GM19099 (cell line): ENCODE measurements at regions not wholly inside any gene's neighbourhood (a gene's known extent, or its start where the extent isn't known, plus 50 kb on each side); places are given as distances from the start of the nearest gene placed in this dataset.

Source experiments
- POLR2A ChIP-seq: IDR thresholded peaks from 3 replicates; pipeline ENCODE4 v1.6.1; 2011; ENCODE audit warnings: low read depth; ENCODE audit not compliant: insufficient read length; ENCODE audit errors: extremely low read depth

DNA sequence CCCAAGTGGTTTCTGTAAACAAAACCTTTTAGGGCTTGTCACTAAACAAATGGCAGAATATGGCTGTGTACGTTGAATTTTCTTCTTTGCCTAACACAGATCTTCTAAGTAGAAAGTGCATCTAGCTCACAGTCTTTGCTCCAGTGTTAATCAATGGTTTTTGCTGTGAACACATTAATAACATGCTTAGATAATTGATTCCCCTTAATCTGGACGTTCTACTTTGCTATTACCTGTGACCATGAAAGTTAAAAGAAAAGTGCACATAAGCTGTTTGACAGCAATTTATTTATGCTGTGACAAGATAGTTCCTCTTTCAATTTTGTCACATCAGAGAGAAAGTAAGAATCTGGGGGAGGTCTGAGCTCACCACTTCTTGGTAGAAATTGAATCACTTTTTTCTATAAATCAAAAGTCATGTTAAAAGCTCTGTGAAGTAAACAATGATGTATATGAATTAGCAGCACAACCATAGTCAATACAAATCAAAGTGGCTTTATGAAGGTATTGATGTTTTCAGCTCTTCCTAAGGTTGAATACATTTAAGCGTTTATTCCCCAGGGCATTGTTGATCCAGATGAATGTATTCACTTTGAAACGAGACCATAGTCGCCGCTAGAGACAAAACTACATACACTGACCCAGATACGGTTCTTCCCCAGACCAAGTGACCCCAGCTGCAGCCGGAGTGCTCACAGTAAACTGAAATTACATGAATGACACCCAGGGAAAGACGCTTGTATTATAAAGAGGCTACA, 174.6 kb upstream of the ZNF608 start:
- TF ChIP-seq POLR2A: no peak

DNA sequence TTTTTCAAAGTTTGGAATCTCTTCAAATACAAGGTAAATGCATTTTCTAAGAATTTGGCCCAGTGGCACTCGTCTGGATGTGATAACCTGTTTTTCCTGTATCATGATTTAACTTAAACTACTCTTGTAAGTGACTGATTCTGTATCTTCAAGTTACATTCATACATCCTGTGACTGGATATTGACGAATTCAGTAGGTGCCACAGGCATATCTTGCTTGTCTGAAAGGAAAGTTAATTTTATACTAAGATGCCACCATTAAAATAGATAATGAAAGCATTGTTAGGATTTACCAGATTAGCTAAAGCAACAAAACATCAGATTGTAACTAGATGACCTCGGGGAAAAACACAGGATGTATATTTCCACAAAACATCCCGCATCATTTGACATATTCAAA, 175.3 kb upstream of the ZNF608 start:
- no peak for TF ChIP-seq POLR2A

DNA sequence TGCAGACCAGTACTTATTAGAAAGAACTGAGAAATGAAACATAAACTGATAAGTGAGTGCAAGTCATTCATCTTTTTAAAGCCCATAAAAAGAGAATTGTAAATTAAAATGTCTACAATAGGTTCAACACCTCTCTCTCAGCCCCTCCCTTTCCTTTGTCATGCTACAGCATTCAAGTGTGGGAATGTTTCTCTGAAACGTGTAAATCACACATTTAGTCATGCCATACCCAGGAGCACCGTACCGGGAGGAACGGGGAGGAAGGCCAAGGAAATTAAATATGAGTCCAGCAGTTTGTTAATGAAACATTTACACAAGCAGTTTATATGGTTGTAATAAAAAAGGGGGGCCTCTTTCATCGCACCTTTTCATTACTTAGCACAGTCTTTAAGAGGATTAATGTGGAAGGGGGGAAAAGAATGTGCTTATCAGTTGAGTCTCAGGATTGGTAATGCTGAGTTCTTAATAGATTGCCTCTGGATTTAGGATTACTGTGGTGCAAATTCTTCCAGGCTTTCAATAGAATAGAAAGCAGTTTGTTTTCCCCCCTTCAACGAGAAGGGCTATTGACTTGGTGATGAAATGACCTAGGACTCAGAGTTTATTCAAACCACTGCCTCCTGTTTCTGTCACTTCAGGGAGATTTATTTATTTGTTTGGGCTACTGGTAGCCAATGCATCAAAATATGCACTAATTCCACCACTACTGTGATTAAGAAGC, 176.0 kb upstream of the ZNF608 start:
- TF ChIP-seq POLR2A: no peak

DNA sequence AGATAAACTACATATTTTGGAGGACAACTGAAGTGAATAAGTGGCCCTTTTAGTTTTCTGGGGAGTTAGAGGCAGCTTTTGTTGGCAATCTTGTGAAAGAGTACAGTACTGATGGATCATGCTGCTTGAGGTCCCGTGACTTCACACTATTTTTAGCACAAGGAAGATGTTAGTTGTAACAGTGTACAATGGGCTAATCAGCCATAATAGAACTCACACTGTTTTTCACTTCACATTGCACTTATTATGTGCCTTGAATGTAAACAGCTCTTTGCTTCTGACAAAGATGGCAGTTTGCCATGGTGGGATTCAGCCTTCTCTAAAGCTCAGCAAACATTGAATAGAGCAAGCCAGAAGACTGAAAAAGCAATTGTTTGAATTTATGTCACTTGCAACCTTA, 176.7 kb upstream of the ZNF608 start:
- no peak for TF ChIP-seq POLR2A

DNA sequence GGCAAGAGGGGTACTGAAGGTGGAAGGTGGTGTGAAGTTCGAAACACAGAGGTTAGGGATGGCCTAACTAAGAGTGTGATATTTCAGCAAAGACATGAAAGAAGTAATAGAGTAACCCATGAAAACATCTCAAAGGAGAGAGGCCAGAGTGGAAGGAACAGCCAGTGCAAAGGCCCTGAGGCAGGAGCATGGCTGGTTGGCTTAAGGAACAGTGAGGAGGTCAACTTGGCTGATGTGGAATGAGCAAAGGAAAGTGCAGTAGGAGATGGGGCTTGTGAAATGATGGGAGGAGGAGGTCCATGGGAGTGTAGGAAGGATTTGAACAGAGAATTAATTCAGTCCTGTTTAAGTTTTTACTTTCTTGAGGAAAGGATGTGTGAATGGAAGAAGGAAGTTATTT, 178.3 kb upstream of the ZNF608 start:
- no peak for TF ChIP-seq POLR2A

- no peak for TF ChIP-seq POLR2A
Measured at GRCh38 chr5:124927735-124928134, 181.3 kb upstream of the ZNF608 start.

DNA sequence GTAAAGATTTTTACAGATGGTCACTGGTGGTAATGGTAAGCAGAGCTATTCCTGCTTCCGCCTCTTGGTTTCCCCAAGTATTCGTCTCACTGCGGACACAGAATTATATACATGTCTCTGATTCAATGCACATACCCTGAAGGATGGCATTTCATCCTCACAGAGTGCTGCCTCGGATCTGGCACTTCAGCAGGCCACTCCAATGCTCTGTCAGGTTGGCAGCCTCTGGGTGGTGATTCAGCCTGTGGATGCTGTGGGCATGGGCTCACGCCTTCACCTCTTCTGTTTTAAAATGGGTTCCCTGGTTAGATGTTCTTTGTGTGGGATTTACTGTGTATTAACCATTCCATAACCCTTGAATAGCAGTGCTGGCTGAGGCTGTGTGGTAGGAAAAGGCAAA, 182.6 kb upstream of the ZNF608 start:
- no peak for TF ChIP-seq POLR2A

DNA sequence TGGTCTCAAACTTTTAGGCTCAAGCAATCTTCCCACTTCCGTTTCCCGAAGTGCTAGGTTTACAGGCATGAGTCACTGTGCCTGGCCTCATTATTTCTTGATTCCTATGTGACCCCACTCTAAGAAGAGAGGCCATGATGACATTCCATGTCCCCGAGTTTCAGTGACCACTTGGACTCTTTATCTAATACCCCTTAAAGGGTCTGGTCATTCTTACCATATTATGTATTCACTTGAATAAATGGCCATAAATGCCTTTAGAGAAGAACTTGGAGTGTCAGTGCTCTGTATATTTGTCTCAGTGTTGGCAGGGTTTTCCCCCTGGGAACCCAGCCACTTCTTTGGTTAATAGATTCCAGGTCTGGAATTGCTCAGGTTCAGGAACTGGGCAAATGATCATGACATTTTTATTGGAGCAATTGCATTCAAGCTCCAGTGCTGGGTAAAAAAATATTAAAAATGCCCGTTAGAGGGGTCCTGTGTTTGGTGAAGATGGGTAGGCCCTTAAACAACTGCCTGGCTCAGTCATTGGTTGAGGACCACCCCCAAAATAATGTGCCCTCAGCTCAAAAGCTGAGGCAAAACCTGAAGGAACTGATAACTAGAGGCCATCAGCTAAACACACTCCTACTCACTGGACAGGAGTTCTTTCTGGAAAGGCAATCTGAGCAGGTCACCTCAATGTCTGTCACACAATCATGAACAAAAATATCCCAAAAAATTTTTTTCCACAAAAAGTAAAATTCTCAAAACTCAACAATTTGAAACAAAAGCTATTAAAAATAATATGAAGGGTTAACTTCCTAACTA, 186.6 kb upstream of the ZNF608 start:
- no peak for TF ChIP-seq POLR2A

- TF ChIP-seq POLR2A: no peak
Measured at GRCh38 chr5:124935065-124935464, 188.6 kb upstream of the ZNF608 start.

DNA sequence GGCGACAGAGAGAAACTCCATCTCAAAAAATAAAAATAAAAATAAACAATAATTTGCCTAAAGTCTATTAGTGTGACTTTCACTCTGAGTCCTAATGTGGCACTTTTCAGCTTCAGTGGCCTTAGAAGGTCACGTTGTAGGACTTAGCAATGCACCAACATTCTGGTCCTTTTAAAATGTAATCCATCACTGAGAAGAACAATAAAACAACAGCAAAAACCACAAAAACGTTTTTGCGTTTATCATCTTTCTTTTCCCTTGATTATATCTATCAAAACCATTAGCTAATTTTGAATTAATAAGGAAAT, 190.1 kb upstream of the ZNF608 start:
- TF ChIP-seq POLR2A: no peak

GRCh38 chr5:124941051-124942049, 194.9 kb upstream of the ZNF608 start:
- no peak for TF ChIP-seq POLR2A

GRCh38 chr5:124948062-124948753, 201.8 kb upstream of the ZNF608 start:
- no peak for TF ChIP-seq POLR2A

GRCh38 chr5:124948754-124949275, 202.4 kb upstream of the ZNF608 start:
- TF ChIP-seq POLR2A: no peak

DNA sequence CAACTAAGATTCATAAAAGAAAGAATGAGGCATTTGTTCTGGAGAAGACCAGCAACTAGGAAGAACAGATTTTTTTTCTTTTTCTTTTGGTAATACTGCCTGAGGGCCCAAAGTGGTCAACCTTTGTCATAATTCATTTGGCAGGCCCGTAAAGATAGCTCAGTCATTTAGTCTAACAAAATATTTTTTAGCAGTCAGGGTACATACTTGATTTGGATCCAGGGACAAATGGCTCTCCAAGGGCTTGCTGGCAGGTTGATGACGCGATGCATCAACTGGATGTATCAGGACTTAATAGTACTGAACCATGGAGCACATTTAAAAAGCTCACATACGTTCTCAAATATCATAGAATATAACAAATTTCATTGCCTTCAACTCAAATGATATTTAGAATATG, 203.4 kb upstream of the ZNF608 start:
- no peak for TF ChIP-seq POLR2A
